T-cell (primary cell): ENCODE measurements at regions not wholly inside any gene's neighbourhood (a gene's known extent, or its start where the extent isn't known, plus 50 kb on each side); places are given as distances from the start of the nearest gene placed in this dataset.
"Not testable (repeated sequence)": the region's sequence is repeated elsewhere in the genome, so short reads cannot be mapped to it uniquely, and the experiment has no call there.

Source experiments
- ATAC-seq, 4 experiments: fragments of 200-7000 bp in 3 of 4; fragments of 150-1000 bp in 1 of 4; cut with Tn5 transposase; replicated peaks in 1 of 4; 1 replicate in 3 of 4; 2 replicates in 1 of 4; pipeline ENCODE4 v1.10.0; 2021; ENCODE audit warnings: moderate library complexity in 3 of 4, mild to moderate bottlenecking in 2 of 4, moderate number of reproducible peaks in 1 of 4
- CTCF ChIA-PET, 2 donors: fragments of 300-600 bp; sonication (Branson Sonifier 250); formaldehyde crosslinking; loops; one replicate each; lab custom pipeline; 2022; ENCODE audit warnings: antibody characterized with exemption in 2 of 2; lab: Charles Lee
- POLR2A ChIA-PET, 2 donors: fragments of 300-600 bp; sonication (Branson Sonifier 250); formaldehyde crosslinking; loops; one replicate each; lab custom pipeline; 2022; ENCODE audit warnings: antibody characterized with exemption in 2 of 2; lab: Charles Lee
- DNase-seq, 35 experiments: peaks; one replicate each; pipeline versions ENCODE4 v3.0.0 to v3.0.0-alpha.2; 2013 to 2023
- H3K27ac ChIP-seq: one replicate; pipeline ENCODE4 v1.5.1; 2013; ENCODE audit warnings: low read length
- H3K27me3 ChIP-seq, 2 experiments: replicated peaks in 1 of 2; 1 replicate in 1 of 2; 2 replicates in 1 of 2; pipeline versions ENCODE4 v1.6.1 to v1.7.0; 2013; ENCODE audit warnings: low read length in 1 of 2, mixed read lengths in 1 of 2; ENCODE audit not compliant: control insufficient read depth in 2 of 2, insufficient read depth in 2 of 2; ENCODE audit errors: extremely low read depth in 1 of 2
- H3K36me3 ChIP-seq, 2 donors: 1 replicate in 1 of 2; 2 replicates in 1 of 2; pipeline versions ENCODE4 v1.6.1 to v1.7.0; 2013; ENCODE audit warnings: low read length in 1 of 2; ENCODE audit not compliant: control insufficient read depth in 2 of 2, insufficient read depth in 1 of 2; ENCODE audit errors: extremely low read depth in 1 of 2
- H3K4me1 ChIP-seq, 2 experiments: 1 replicate in 1 of 2; 2 replicates in 1 of 2; pipeline versions ENCODE4 v1.6.1 to v1.7.0; 2013; ENCODE audit warnings: low read length in 2 of 2, mixed read lengths in 1 of 2; ENCODE audit not compliant: insufficient read depth in 2 of 2, control insufficient read depth in 1 of 2; ENCODE audit errors: extremely low read depth in 1 of 2
- H3K4me3 ChIP-seq, 2 donors: 1 replicate in 1 of 2; 2 replicates in 1 of 2; pipeline versions ENCODE4 v1.5.1 to v1.7.0; 2013; ENCODE audit warnings: mild to moderate bottlenecking in 2 of 2, low read length in 1 of 2, moderate library complexity in 1 of 2; ENCODE audit not compliant: control insufficient read depth in 1 of 2; ENCODE audit errors: extremely low read depth in 1 of 2
- H3K9me3 ChIP-seq: 2 replicates; pipeline ENCODE4 v1.7.0; 2013
- H3K27ac Mint-ChIP-seq, 2 donors: one replicate each; pipeline ENCODE4 v1.8.0; 2020 to 2021; ENCODE audit warnings: mild to moderate bottlenecking in 2 of 2, mixed read lengths in 2 of 2
- H3K27me3 Mint-ChIP-seq, 2 donors: one replicate each; pipeline ENCODE4 v1.8.0; 2021 to 2022; ENCODE audit warnings: mixed read lengths in 2 of 2
- H3K36me3 Mint-ChIP-seq: one replicate; pipeline ENCODE4 v1.8.0; 2021; ENCODE audit warnings: mixed read lengths
- H3K4me1 Mint-ChIP-seq, 3 donors: one replicate each; pipeline ENCODE4 v1.8.0; 2020 to 2022; ENCODE audit warnings: mixed read lengths in 3 of 3, mild to moderate bottlenecking in 1 of 3
- H3K4me3 Mint-ChIP-seq, 3 donors: one replicate each; pipeline ENCODE4 v1.8.0; 2020 to 2022; ENCODE audit warnings: mild to moderate bottlenecking in 3 of 3, mixed read lengths in 3 of 3, moderate library complexity in 3 of 3
- H3K9me3 Mint-ChIP-seq, 3 donors: one replicate each; pipeline ENCODE4 v1.8.0; 2020 to 2022; ENCODE audit warnings: mixed read lengths in 3 of 3
- WGBS: methylation state at CpG from one replicate; pipeline ENCODE4 v1.1.5; 2013; ENCODE audit warnings: missing lambda C conversion rate; ENCODE audit not compliant: insufficient coverage; 5-methylcytosine and 5-hydroxymethylcytosine counted together

- H3K4me3 Mint-ChIP-seq, POLR2A ChIA-PET, H3K36me3 ChIP-seq, CTCF ChIA-PET, H3K27ac ChIP-seq, DNase-seq, H3K9me3 Mint-ChIP-seq, H3K27ac Mint-ChIP-seq, H3K4me3 ChIP-seq, H3K27me3 ChIP-seq, ATAC-seq, H3K9me3 ChIP-seq, H3K36me3 Mint-ChIP-seq, H3K4me1 Mint-ChIP-seq, H3K4me1 ChIP-seq, H3K27me3 Mint-ChIP-seq: not testable (repeated sequence)
- no CpG with 5 or more reads among the region's 5 CpGs for WGBS
Measured at GRCh38 chrX:144154474-144154873, 270.6 kb downstream of the UBE2NL start.

GRCh38 chrX:144185197-144185596 is 301.3 kb downstream of the UBE2NL start:
- H3K4me3 Mint-ChIP-seq, H3K4me1 ChIP-seq, H3K27ac ChIP-seq, H3K36me3 Mint-ChIP-seq, DNase-seq, H3K27me3 Mint-ChIP-seq, H3K9me3 Mint-ChIP-seq, H3K27me3 ChIP-seq, POLR2A ChIA-PET, H3K9me3 ChIP-seq, H3K36me3 ChIP-seq, H3K4me3 ChIP-seq, H3K4me1 Mint-ChIP-seq, CTCF ChIA-PET, H3K27ac Mint-ChIP-seq: not testable (repeated sequence)
- peak in 1 of 4 experiments; percentile 24 for ATAC-seq

GRCh38 chrX:144188489-144188888 is 304.6 kb downstream of the UBE2NL start:
- H3K4me3 ChIP-seq, CTCF ChIA-PET, H3K4me1 ChIP-seq, H3K27ac Mint-ChIP-seq, DNase-seq, POLR2A ChIA-PET, H3K36me3 ChIP-seq, H3K27me3 ChIP-seq, ATAC-seq, H3K9me3 Mint-ChIP-seq, H3K9me3 ChIP-seq, H3K4me3 Mint-ChIP-seq, H3K36me3 Mint-ChIP-seq, H3K27me3 Mint-ChIP-seq, H3K27ac ChIP-seq, H3K4me1 Mint-ChIP-seq: not testable (repeated sequence)
- no CpG with 5 or more reads among the region's 4 CpGs for WGBS

- H3K36me3 Mint-ChIP-seq, H3K36me3 ChIP-seq, H3K27ac Mint-ChIP-seq, ATAC-seq, H3K4me1 Mint-ChIP-seq, H3K27me3 ChIP-seq, H3K9me3 Mint-ChIP-seq, POLR2A ChIA-PET, CTCF ChIA-PET, DNase-seq, H3K27me3 Mint-ChIP-seq, H3K4me3 Mint-ChIP-seq, H3K4me3 ChIP-seq, H3K4me1 ChIP-seq, H3K9me3 ChIP-seq, H3K27ac ChIP-seq: not testable (repeated sequence)
- no CpG with 5 or more reads among the region's 3 CpGs for WGBS
Measured at GRCh38 chrX:144197057-144197456, 313.2 kb downstream of the UBE2NL start.

- H3K4me3 Mint-ChIP-seq, H3K27me3 Mint-ChIP-seq, H3K9me3 ChIP-seq, CTCF ChIA-PET, H3K36me3 ChIP-seq, H3K9me3 Mint-ChIP-seq, H3K27ac ChIP-seq, POLR2A ChIA-PET, H3K4me3 ChIP-seq, H3K27ac Mint-ChIP-seq, H3K4me1 ChIP-seq, DNase-seq, ATAC-seq, H3K36me3 Mint-ChIP-seq, H3K4me1 Mint-ChIP-seq, H3K27me3 ChIP-seq: not testable (repeated sequence)
- WGBS, result no CpG with 5 or more reads among the region's 2 CpGs
Measured at GRCh38 chrX:144202726-144203125, 318.9 kb downstream of the UBE2NL start.

- CTCF ChIA-PET, H3K27me3 ChIP-seq, H3K4me3 ChIP-seq, H3K9me3 ChIP-seq, H3K9me3 Mint-ChIP-seq, H3K27me3 Mint-ChIP-seq, POLR2A ChIA-PET, H3K4me1 ChIP-seq, H3K4me3 Mint-ChIP-seq, H3K36me3 Mint-ChIP-seq, ATAC-seq, H3K27ac Mint-ChIP-seq, H3K4me1 Mint-ChIP-seq, H3K27ac ChIP-seq, DNase-seq, H3K36me3 ChIP-seq: not testable (repeated sequence)
- no CpG with 5 or more reads among the region's 6 CpGs for WGBS
Measured at GRCh38 chrX:144208360-144209024, 324.6 kb downstream of the UBE2NL start.

- no peaks in the 10 kb centered on the region for H3K4me1 ChIP-seq
- H3K27me3 Mint-ChIP-seq, result no peaks in the 10 kb centered on the region
Measured at GRCh38 chrX:144214651-144215050, 330.8 kb downstream of the UBE2NL start.

More at GRCh38 chrX:144214651-144215050, 330.8 kb downstream of the UBE2NL start:
- Histone ChIP-seq H3K27me3 (no peaks in the 10 kb centered on the region), H3K27ac (no peak overlapping the region), H3K36me3 (no peaks in the 10 kb centered on the region), H3K9me3 (no peaks in the 10 kb centered on the region), H3K4me3 (no peak overlapping the region)
- Mint-ChIP-seq H3K36me3 (no peaks in the 10 kb centered on the region), H3K9me3 (peaks cover 0 to 13% (median 0%) of the 10 kb centered on the region in 3 donors), H3K4me3 (no peak overlapping the region), H3K27ac (no peak overlapping the region), H3K4me1 (no peaks in the 10 kb centered on the region)
- ATAC-seq (no peak), DNase-seq (no peak)
- POLR2A ChIA-PET, result no interaction called here
- CTCF ChIA-PET, result no interaction called here
